ENCODE measurements at regions not wholly inside any gene's neighbourhood (a gene's known extent, or its start where the extent isn't known, plus 50 kb on each side); places are given as distances from the start of the nearest gene placed in this dataset.

DNA sequence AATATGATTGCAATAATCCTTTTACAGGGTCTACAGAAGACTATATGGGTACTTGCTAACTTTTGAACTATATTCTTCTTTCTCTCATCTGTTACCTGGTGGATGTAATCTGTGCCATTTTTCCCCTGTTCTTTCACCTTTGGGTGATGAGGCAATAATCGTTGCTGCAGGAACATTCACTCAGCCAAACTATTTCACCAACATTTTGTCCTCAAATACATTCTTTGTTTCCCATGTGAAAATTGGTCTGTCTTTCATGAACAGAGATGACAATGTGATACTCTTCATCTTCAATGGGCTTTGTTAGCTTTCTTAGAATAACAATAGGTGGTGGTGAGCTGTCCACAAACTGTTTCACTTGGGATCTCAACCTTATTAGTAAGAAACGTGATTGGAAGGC lies 52.1 kb upstream of the CAPRIN1 start (continued):
- TF ChIP-seq, protein P1, sequence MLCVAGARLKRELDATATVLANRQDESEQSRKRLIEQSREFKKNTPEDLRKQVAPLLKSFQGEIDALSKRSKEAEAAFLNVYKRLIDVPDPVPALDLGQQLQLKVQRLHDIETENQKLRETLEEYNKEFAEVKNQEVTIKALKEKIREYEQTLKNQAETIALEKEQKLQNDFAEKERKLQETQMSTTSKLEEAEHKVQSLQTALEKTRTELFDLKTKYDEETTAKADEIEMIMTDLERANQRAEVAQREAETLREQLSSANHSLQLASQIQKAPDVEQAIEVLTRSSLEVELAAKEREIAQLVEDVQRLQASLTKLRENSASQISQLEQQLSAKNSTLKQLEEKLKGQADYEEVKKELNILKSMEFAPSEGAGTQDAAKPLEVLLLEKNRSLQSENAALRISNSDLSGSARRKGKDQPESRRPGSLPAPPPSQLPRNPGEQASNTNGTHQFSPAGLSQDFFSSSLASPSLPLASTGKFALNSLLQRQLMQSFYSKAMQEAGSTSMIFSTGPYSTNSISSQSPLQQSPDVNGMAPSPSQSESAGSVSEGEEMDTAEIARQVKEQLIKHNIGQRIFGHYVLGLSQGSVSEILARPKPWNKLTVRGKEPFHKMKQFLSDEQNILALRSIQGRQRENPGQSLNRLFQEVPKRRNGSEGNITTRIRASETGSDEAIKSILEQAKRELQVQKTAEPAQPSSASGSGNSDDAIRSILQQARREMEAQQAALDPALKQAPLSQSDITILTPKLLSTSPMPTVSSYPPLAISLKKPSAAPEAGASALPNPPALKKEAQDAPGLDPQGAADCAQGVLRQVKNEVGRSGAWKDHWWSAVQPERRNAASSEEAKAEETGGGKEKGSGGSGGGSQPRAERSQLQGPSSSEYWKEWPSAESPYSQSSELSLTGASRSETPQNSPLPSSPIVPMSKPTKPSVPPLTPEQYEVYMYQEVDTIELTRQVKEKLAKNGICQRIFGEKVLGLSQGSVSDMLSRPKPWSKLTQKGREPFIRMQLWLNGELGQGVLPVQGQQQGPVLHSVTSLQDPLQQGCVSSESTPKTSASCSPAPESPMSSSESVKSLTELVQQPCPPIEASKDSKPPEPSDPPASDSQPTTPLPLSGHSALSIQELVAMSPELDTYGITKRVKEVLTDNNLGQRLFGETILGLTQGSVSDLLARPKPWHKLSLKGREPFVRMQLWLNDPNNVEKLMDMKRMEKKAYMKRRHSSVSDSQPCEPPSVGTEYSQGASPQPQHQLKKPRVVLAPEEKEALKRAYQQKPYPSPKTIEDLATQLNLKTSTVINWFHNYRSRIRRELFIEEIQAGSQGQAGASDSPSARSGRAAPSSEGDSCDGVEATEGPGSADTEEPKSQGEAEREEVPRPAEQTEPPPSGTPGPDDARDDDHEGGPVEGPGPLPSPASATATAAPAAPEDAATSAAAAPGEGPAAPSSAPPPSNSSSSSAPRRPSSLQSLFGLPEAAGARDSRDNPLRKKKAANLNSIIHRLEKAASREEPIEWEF (IDR thresholded peaks at IDR 0.05; ENCODE audit: insufficient replicate concordance, low read depth, low read length), result no peak

DNA sequence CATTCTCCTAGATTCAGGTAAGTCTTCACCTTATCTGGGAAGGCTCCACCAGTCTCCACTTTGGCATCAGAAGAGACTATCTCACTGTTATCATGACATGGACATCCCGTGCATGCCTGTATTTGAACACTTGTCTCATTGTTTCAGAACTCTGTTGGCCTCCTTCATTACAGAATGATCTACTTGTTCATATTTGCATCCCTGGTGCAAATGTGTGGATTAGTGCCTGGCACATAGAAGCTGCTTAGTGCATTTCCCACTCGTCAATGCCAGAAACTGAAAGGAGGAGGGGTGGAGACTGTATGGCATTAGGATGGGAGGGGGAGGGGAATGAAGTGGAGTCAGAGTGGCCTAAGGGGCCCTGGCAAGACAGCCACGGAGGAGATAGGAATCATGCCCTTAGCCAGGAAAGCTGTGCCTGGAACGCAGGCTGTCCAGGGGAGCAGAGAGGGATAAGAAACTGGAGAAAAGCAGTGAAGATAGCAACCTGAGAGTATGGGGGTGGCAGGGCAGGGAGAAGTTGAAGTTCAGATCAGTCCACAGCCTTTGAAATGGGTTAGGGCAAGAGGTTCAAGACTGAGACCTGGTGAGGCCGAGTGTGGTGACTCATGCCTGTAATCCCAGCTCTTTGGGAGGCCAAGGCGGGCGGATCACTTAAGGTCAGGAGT lies 53.8 kb upstream of the CAPRIN1 start:
- POLR2A ChIA-PET, result interaction anchor here (1.5 kb wide), 1 partner anchor 67 kb away, joined by 6 read pairs; no protein-coding TSS in a partner anchor
- peak overlapping the region; percentile 61 for H3K4me2 ChIP-seq (ENCODE audit: control insufficient read depth, insufficient read depth)
- TF ChIP-seq MEF2B (IDR thresholded peaks at IDR 0.05; ENCODE audit: partially characterized antibody, poor library complexity, severe bottlenecking) (no peak), CHD1 (IDR thresholded peaks at IDR 0.05; ENCODE audit: low read depth, low read length) (no peak), ATF7 (IDR thresholded peaks at IDR 0.05; ENCODE audit: low read depth) (no peak), FOS (IDR thresholded peaks at IDR 0.05; ENCODE audit: borderline replicate concordance, extremely low read depth, insufficient read length) (no peak), RUNX3 (IDR thresholded peaks at IDR 0.05; ENCODE audit: low read length) (no peak)
- TF ChIP-seq, protein P2, sequence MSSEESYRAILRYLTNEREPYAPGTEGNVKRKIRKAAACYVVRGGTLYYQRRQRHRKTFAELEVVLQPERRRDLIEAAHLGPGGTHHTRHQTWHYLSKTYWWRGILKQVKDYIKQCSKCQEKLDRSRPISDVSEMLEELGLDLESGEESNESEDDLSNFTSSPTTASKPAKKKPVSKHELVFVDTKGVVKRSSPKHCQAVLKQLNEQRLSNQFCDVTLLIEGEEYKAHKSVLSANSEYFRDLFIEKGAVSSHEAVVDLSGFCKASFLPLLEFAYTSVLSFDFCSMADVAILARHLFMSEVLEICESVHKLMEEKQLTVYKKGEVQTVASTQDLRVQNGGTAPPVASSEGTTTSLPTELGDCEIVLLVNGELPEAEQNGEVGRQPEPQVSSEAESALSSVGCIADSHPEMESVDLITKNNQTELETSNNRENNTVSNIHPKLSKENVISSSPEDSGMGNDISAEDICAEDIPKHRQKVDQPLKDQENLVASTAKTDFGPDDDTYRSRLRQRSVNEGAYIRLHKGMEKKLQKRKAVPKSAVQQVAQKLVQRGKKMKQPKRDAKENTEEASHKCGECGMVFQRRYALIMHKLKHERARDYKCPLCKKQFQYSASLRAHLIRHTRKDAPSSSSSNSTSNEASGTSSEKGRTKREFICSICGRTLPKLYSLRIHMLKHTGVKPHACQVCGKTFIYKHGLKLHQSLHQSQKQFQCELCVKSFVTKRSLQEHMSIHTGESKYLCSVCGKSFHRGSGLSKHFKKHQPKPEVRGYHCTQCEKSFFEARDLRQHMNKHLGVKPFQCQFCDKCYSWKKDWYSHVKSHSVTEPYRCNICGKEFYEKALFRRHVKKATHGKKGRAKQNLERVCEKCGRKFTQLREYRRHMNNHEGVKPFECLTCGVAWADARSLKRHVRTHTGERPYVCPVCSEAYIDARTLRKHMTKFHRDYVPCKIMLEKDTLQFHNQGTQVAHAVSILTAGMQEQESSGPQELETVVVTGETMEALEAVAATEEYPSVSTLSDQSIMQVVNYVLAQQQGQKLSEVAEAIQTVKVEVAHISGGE (CRISPR knock-in tag; IDR thresholded peaks at IDR 0.05), result no peak
- TF ChIP-seq, protein P3, sequence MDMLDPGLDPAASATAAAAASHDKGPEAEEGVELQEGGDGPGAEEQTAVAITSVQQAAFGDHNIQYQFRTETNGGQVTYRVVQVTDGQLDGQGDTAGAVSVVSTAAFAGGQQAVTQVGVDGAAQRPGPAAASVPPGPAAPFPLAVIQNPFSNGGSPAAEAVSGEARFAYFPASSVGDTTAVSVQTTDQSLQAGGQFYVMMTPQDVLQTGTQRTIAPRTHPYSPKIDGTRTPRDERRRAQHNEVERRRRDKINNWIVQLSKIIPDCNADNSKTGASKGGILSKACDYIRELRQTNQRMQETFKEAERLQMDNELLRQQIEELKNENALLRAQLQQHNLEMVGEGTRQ (IDR thresholded peaks at IDR 0.05; ENCODE audit: borderline replicate concordance, low read depth, low read length), result no peak

More for the DNA sequence above, 53.8 kb upstream of the CAPRIN1 start:
- intact Hi-C loops (cut with micrococcal nuclease; ENCODE audit: unreplicated experiment) (loop anchor here (1.0 to 5.0 kb wide), 7 partner anchors 55 to 495 kb away; no protein-coding TSS in a partner anchor), in situ Hi-C loops (cut with MboI) (loop anchor here (5.0 kb wide), 1 partner anchor 360 kb away; the partner anchor contains the start of gene ABTB2)
- H3K4me3 ChIP-seq, result no peak overlapping the region; the same call in 1 of the 2 replicates
- no peaks in the 10 kb centered on the region for H4K20me1 ChIP-seq (ENCODE audit: control insufficient read depth, insufficient read depth)
- 68% methylated on average over 7 of the region's 7 CpGs for WGBS (ENCODE audit: insufficient coverage, insufficient replicate concordance, low lambda C conversion rate, missing lambda C conversion rate)
- H3K27ac ChIP-seq (ENCODE audit: control insufficient read depth, insufficient read depth), result no peak overlapping the region
- H3K79me2 ChIP-seq (ENCODE audit: control insufficient read depth, insufficient read depth, low read length), result no peaks in the 10 kb centered on the region
- H3K36me3 ChIP-seq (ENCODE audit: control insufficient read depth in 2 of 2, insufficient read depth in 2 of 2, low read length in 1 of 2), result no peaks in the 10 kb centered on the region
- FAIRE-seq (no peak), ATAC-seq (no peak), DNase-seq (ENCODE audit: low read depth, low spot score) (no peak)
- RAD21 ChIA-PET (ENCODE audit: unreplicated experiment), result interaction anchor here (0.6 to 2.4 kb wide), 17 partner anchors 9 to 732 kb away, joined by 3 to 15 read pairs (median 4); partner anchors contain the start of gene ABTB2
- SMC1A ChIA-PET (ENCODE audit: uncharacterized antibody, unreplicated experiment), result interaction anchor here (0.6 to 1.8 kb wide), 19 partner anchors 10 to 467 kb away, joined by 3 to 8 read pairs (median 4); partner anchors contain the start of genes ABTB2, CAPRIN1 and NAT10
- no peak overlapping the region for H2AFZ ChIP-seq (ENCODE audit: control insufficient read depth, low read depth, low read length)
- peaks cover 27% of the 10 kb centered on the region for H3K4me1 ChIP-seq (ENCODE audit: control insufficient read depth, insufficient read depth, low read length)
- no peaks in the 10 kb centered on the region; the same call in 2 of the 3 replicates for H3K9me3 ChIP-seq (replicated peaks; ENCODE audit: control insufficient read depth, insufficient read depth, low read length)
- H3K27me3 ChIP-seq (replicated peaks in 1 of 2; ENCODE audit: control insufficient read depth in 2 of 2, insufficient read depth in 2 of 2, low read length in 1 of 2), result peaks cover 3 to 5% of the 10 kb centered on the region in 2 experiments; a peak in 3 of 4 replicates
- no TSS peak for BruUV-seq (replicated peaks)
- CTCF ChIA-PET, result interaction anchor here (1.0 to 3.8 kb wide), 30 partner anchors 9 to 470 kb away, joined by 3 to 23 read pairs (median 5); partner anchors contain the start of gene ABTB2
- no peak overlapping the region for H3K9ac ChIP-seq (ENCODE audit: control insufficient read depth, insufficient read depth, low read length)
